K562 (cell line): ENCODE measurements at regions not wholly inside any gene's neighbourhood (a gene's known extent, or its start where the extent isn't known, plus 50 kb on each side); places are given as distances from the start of the nearest gene placed in this dataset.

ENCODE experiments used
- CBX1 ChIP-seq: sonication (generic); IDR thresholded peaks from 2 replicates; pipeline ENCODE4 v1.6.1; 2016; ENCODE audit warnings: antibody characterized with exemption, low read depth, mild to moderate bottlenecking
- CUX1 ChIP-seq: fragments of 200-800 bp; sonication (Bioruptor generic); IDR thresholded peaks from 2 replicates; pipeline ENCODE4 v1.6.1; 2016; ENCODE audit warnings: missing genetic modification characterization, missing compliant biosample characterization
- GATAD2B ChIP-seq: fragments of 450-650 bp; IDR thresholded peaks from 2 replicates; pipeline ENCODE4 v1.6.1; 2017; ENCODE audit warnings: mild to moderate bottlenecking, borderline replicate concordance
- HDGF ChIP-seq: fragments of 450-650 bp; IDR thresholded peaks from 2 replicates; pipeline ENCODE4 v1.6.1; 2016
- MTA2 ChIP-seq: fragments of 450-650 bp; IDR thresholded peaks from 2 replicates; pipeline ENCODE4 v1.6.1; 2016; ENCODE audit warnings: low read depth
- POLR2B ChIP-seq: fragments of 450-650 bp; IDR thresholded peaks from 2 replicates; pipeline ENCODE4 v1.6.1; 2018; ENCODE audit warnings: low read depth; ENCODE audit not compliant: partially characterized antibody
- REST ChIP-seq, 2 experiments: fragments of 450-650 bp; formaldehyde crosslinking in 1 of 2; IDR thresholded peaks; 2 replicates each; pipeline versions ENCODE4 v1.4.0 to v1.6.1; 2014 to 2020; ENCODE audit warnings: mild to moderate bottlenecking in 2 of 2, borderline replicate concordance in 1 of 2, low read depth in 1 of 2
- TCFL5 ChIP-seq: fragments of 250-450 bp; sonication (Bioruptor Pico); conservative IDR thresholded peaks from 2 replicates; pipeline ENCODE4 v1.6.1; 2021; ENCODE audit warnings: mild to moderate bottlenecking, moderate library complexity, matching md5 sums
- U2AF2 ChIP-seq: fragments of 200-400 bp; formaldehyde crosslinking; optimal IDR thresholded peaks from 2 replicates; pipeline ENCODE3; 2017; ENCODE audit warnings: low read depth, mild to moderate bottlenecking, low read length
- USF1 ChIP-seq: sonication (generic); formaldehyde crosslinking; IDR thresholded peaks from 2 replicates; pipeline ENCODE4 v1.9.0; 2022; ENCODE audit warnings: mild to moderate bottlenecking, missing genetic modification reagents
- ZBTB12 ChIP-seq: fragments of 250-450 bp; sonication (Bioruptor Pico); IDR thresholded peaks from 2 replicates; pipeline ENCODE4 v1.4.0; 2020
- ZNF699 ChIP-seq: fragments of 250-450 bp; sonication (Bioruptor Pico); IDR thresholded peaks from 2 replicates; pipeline ENCODE4 v1.8.0; 2021; ENCODE audit warnings: mild to moderate bottlenecking, moderate library complexity; ENCODE audit not compliant: insufficient replicate concordance

GRCh38 chr10:5284311-5285057 lies 80.3 kb upstream of the UCN3 start (continued):
- no peak for TF ChIP-seq REST (IDR thresholded peaks at IDR 0.05; ENCODE audit: borderline replicate concordance)
- no peak for TF ChIP-seq REST (CRISPR knock-in tag; IDR thresholded peaks at IDR 0.05; ENCODE audit: low read depth)
- no peak for TF ChIP-seq U2AF2
- TF ChIP-seq MTA2 = no peak
- TF ChIP-seq CUX1 (CRISPR knock-in tag) = no peak
- TF ChIP-seq GATAD2B = no peak
- TF ChIP-seq ZBTB12 (CRISPR knock-in tag) = no peak
- no peak for TF ChIP-seq HDGF
- TF ChIP-seq ZNF699 = no peak
- no peak for TF ChIP-seq USF1 (CRISPR knock-in tag)
- no peak for TF ChIP-seq TCFL5 (CRISPR knock-in tag)
- no peak for TF ChIP-seq CBX1
- no peak for TF ChIP-seq POLR2B
